Mesothelial cell of epicardium (in vitro differentiated cells): ENCODE measurements at regions not wholly inside any gene's neighbourhood (a gene's known extent, or its start where the extent isn't known, plus 50 kb on each side); places are given as distances from the start of the nearest gene placed in this dataset.

Source experiments
- DNase-seq, 2 experiments: peaks; one replicate each; pipeline ENCODE4 v3.0.0; 2021; ENCODE audit warnings: low spot score in 2 of 2; ENCODE audit not compliant: unreplicated experiment in 2 of 2
- H3K27ac Mint-ChIP-seq: 2 replicates; pipeline ENCODE4 v1.8.0; 2021; ENCODE audit warnings: mixed read lengths
- H3K27me3 Mint-ChIP-seq: 2 replicates; pipeline ENCODE4 v1.8.0; 2021; ENCODE audit warnings: low read depth, mixed read lengths
- H3K36me3 Mint-ChIP-seq: 2 replicates; pipeline ENCODE4 v1.8.0; 2021; ENCODE audit warnings: mixed read lengths
- H3K4me1 Mint-ChIP-seq: 2 replicates; pipeline ENCODE4 v1.8.0; 2021; ENCODE audit warnings: mixed read lengths
- H3K4me3 Mint-ChIP-seq: 2 replicates; pipeline ENCODE4 v1.8.0; 2021; ENCODE audit warnings: mild to moderate bottlenecking, moderate library complexity, mixed read lengths
- H3K9me3 Mint-ChIP-seq: 2 replicates; pipeline ENCODE4 v1.8.0; 2021; ENCODE audit warnings: mixed read lengths
- TF ChIP-seq, protein P1 (sequence below): fragments of 200-600 bp; sonication (generic); IDR thresholded peaks from one replicate; pipeline ENCODE4 v1.5.0; 2021; ENCODE audit warnings: antibody characterized with exemption; ENCODE audit not compliant: unreplicated experiment

DNA sequence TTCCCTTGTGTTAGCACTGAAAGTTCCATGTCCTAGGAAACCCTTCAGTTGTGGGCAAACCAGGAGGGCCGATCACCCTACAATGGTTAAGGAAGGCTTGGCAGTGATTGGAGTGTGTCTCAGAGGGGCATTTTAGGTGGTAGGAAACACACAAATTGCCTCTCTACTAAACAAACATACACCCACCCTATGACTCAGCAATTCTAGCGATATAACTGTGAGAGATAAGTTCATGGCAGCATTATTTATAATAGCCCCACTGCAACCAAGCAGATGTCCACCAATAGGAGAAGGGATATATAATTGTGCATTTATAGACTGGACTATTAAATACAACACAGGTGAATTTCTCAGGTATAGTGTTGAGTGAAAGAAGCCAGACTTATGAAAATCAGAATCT is 543.1 kb downstream of the UQCRFS1 start:
- DNase-seq = no peak
- Mint-ChIP-seq H3K9me3 (peaks cover 42% of the 10 kb centered on the region), H3K36me3 (no peaks in the 10 kb centered on the region), H3K4me1 (no peaks in the 10 kb centered on the region), H3K4me3 (no peak overlapping the region), H3K27ac (no peak overlapping the region), H3K27me3 (no peaks in the 10 kb centered on the region)
- TF ChIP-seq, protein P1, sequence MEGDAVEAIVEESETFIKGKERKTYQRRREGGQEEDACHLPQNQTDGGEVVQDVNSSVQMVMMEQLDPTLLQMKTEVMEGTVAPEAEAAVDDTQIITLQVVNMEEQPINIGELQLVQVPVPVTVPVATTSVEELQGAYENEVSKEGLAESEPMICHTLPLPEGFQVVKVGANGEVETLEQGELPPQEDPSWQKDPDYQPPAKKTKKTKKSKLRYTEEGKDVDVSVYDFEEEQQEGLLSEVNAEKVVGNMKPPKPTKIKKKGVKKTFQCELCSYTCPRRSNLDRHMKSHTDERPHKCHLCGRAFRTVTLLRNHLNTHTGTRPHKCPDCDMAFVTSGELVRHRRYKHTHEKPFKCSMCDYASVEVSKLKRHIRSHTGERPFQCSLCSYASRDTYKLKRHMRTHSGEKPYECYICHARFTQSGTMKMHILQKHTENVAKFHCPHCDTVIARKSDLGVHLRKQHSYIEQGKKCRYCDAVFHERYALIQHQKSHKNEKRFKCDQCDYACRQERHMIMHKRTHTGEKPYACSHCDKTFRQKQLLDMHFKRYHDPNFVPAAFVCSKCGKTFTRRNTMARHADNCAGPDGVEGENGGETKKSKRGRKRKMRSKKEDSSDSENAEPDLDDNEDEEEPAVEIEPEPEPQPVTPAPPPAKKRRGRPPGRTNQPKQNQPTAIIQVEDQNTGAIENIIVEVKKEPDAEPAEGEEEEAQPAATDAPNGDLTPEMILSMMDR = no peak

DNA sequence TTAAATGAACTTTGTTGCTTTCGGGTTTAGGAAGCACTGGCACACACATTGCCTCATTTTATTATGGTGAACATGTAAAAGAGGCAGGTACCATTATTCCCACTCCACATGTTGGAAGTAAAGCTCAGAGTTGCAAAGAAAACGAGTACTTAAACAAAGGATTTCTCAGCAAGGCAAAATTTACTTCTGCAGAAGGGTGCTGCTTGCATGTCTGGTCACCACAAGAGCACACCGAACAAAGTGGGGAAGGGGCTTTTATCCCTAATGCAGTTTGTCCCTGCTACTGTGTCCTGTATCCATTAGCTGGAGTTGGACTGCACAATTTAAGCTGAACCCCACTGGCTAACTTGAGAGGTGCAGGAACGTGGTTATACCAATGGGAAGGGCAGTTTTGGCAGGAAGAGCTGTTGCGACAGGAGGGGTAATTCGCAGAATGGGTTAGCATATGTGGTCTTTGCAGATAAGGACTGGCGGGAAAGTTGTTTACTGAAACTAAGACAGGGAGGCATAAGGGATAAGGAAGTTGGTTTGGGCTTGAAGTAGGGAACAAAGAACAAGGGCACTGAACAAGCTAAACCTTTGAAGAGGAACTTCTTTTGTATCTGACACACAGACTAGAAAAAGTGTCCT is 545.5 kb downstream of the UQCRFS1 start:
- Mint-ChIP-seq H3K9me3 (peaks cover 38% of the 10 kb centered on the region), H3K4me1 (no peaks in the 10 kb centered on the region), H3K27me3 (no peaks in the 10 kb centered on the region), H3K36me3 (no peaks in the 10 kb centered on the region), H3K27ac (no peak overlapping the region), H3K4me3 (no peak overlapping the region)
- TF ChIP-seq, protein P1 = no peak
- DNase-seq = no peak

DNA sequence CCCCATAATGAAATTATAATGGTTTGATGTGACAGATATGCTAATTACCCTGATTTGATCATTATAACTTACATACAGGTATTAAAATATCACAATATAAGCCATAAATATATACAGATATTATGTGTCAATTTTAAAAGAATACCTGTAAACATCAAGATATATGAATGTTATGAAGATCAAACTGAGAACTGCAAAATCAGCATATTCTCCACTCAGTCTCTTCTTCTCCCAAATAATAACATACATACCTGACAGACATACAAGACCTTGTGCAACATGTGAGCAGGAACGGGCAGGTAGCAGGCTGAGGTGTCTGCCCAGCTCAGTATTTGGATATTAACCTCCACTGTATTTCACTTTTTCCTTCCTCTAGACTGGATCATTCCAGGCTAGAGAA is 547.2 kb downstream of the UQCRFS1 start:
- H3K4me1 Mint-ChIP-seq = no peaks in the 10 kb centered on the region

DNA sequence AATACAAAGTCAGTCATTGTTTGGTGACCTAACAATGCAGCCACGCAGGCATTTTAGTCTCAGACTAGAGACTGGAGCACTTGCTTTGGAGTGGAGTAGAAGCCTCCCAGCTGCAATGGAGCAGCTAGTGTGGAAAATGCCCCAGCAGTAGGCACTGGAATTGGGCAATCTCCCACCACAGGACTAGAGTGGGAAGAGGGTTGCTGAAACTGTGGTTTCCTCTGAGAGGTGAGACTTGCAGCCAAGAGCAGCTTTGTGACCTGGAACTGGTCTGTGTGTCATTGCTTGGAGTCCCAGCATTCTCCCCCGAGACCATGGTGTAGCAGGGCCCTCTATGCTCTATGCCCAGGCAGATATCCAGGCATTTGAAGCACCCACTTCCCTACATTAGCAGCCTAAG is 556.3 kb downstream of the UQCRFS1 start:
- no peaks in the 10 kb centered on the region for H3K36me3 Mint-ChIP-seq
- no peak for DNase-seq
- H3K27me3 Mint-ChIP-seq = peaks cover 4% of the 10 kb centered on the region
- TF ChIP-seq, protein P1 = no peak
- H3K4me1 Mint-ChIP-seq = no peaks in the 10 kb centered on the region
- peaks cover 14% of the 10 kb centered on the region for H3K9me3 Mint-ChIP-seq
- H3K4me3 Mint-ChIP-seq = no peak overlapping the region
- no peak overlapping the region for H3K27ac Mint-ChIP-seq

More for the DNA sequence above, 547.2 kb downstream of the UQCRFS1 start:
- Mint-ChIP-seq H3K4me3 (no peak overlapping the region), H3K36me3 (no peaks in the 10 kb centered on the region), H3K27me3 (no peaks in the 10 kb centered on the region), H3K9me3 (peaks cover 38% of the 10 kb centered on the region), H3K27ac (no peak overlapping the region)
- DNase-seq = no peak
- TF ChIP-seq, protein P1 = no peak

DNA sequence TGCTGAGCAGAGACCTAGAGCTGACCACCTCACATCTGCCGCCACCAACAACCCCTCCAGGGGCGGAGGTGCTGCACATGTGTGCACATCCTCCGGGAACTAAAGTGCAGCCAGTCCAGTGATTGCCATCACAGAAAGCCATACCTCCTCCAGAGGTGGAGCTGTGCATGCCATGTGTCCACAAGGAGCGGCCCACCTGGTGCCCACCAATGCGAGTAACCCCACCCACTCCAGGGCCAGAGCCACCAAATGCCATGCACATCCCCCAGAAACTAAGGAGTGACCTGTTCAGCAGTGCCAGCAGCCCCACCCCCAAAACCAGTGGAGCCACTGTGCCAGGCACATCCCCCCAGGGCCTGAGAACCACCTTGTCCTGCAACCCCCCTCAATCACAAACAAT is 557.9 kb downstream of the UQCRFS1 start:
- Mint-ChIP-seq H3K27me3 (peaks cover 10% of the 10 kb centered on the region), H3K4me1 (no peaks in the 10 kb centered on the region), H3K9me3 (peaks cover 14% of the 10 kb centered on the region)

More for the DNA sequence above, 557.9 kb downstream of the UQCRFS1 start:
- DNase-seq = no peak
- TF ChIP-seq, protein P1 = no peak
- no peak overlapping the region for H3K27ac Mint-ChIP-seq
- no peaks in the 10 kb centered on the region for H3K36me3 Mint-ChIP-seq
- H3K4me3 Mint-ChIP-seq = no peak overlapping the region
